NOMO-1 (cell line): ENCODE measurements at regions not wholly inside any gene's neighbourhood (a gene's known extent, or its start where the extent isn't known, plus 50 kb on each side); places are given as distances from the start of the nearest gene placed in this dataset.

Experiments used
- DNase-seq, 2 experiments: peaks; one replicate each; lab custom pipeline; 2025; ENCODE audit not compliant: unreplicated experiment in 2 of 2; lab: John Stamatoyannopoulos, UW

DNA sequence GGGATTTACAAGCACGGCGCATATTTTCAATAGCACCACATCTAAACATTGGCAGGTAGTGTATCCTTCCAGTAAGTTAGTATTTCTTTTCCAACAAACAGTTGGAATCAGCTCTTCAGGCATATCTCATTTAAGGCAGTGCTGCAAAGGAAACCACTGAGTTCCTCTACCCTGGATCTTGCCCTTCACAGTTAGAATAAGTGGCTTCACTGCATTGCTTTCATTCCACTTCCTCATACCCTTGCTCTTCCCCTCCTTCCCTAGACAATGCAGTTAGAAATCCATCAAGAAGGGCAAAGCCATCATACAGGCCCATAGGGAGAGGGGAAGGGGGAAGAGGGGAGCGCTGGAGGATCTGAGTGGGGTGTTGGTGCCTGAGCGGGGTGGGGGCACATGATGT is 173.7 kb downstream of the FBXO15 start:
- no peak for DNase-seq

DNA sequence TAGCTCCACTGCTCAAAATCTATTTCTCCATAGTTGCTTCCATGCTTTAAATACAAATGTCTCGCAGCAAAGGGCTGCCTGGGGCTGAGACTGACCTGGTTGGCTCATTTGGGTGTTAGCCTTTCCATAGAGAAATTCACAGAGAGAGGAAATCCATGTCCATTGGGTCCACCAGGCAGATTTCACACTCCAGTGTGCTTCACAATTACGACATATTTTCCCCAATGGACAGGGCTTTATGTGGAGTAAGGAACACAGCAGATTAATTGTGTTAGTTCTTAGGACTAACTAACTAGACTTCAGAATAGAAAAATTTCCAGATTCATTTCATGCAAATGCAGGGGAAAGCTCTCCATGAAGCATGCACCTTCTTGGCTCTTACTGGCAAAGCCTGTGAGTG is 180.7 kb downstream of the FBXO15 start:
- DNase-seq = no peak

DNA sequence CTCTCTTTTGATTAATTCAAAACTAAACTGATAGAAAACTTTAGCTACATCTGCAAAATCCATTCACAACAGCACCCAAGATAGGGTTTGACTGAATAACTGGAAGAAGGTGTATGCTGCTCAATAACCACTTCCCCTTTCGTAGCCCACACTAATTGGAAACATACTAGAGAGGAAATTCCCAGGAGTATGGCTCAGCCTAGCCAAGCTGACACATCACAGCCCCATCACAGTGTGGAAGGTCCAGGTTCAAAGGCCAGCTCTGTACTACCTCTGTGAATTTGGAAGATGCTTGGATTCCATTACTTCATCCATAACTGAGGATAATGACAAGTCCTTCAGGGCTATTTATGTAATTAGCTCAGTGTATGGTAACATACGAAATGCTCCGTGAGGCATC is 185.4 kb downstream of the FBXO15 start:
- no peak for DNase-seq

DNA sequence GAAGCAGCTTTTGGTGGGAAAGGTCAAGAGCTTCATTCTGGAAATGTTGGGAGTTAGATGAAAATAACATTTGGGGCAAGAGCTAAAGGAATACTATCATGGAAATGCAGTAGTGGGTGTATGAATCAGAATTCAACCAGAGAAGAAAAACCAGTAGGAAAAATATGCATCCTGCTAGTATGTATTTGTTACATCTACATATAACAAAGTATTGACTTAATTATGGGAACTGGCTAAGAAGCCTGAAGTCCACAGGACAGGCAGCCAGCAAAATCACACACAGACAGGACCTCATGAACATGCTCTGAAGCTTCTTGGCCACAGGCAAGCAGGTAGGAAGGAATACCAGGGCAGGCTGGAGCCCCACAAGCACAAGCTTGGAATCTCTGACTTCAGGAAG is 185.8 kb downstream of the FBXO15 start:
- DNase-seq = no peak

DNA sequence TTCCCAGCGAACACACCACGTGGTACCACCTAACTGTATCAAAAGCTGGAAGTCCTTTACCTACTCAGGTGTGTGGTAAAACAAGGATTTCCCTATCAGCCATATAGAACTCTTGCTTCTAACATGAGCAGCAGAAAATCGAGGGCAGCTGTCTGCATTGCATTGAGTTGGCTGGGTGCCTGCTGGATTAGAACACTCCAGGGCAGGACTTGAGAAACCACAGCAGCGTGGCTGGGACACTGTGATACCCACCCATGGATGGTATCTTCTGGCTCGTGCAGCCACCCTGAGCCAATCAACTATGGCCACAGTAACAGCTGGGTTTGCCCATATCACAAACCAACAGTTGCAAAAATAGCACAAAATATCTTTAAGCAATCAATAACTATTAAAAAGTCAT is 188.3 kb downstream of the FBXO15 start:
- no peak for DNase-seq

DNA sequence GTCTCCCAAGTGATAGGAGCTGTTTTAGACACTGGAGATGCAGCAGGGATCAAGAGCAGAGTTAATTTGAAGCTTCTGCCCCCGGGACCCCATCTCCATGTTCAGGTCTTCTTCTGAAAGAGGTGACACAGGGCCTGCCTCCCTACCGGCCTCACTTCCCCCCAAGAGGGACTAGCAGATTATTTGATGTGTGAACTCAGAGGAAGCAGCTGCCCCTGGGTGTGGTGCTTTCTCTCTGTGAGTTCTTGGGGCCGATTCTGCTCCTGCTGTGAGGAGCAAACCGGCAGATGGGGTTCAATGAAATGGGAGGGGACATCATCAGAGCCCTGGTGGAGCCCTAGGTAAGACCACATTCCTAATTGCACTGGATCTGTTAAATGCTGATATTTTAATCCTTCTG is 193.4 kb downstream of the FBXO15 start:
- no peak for DNase-seq

DNA sequence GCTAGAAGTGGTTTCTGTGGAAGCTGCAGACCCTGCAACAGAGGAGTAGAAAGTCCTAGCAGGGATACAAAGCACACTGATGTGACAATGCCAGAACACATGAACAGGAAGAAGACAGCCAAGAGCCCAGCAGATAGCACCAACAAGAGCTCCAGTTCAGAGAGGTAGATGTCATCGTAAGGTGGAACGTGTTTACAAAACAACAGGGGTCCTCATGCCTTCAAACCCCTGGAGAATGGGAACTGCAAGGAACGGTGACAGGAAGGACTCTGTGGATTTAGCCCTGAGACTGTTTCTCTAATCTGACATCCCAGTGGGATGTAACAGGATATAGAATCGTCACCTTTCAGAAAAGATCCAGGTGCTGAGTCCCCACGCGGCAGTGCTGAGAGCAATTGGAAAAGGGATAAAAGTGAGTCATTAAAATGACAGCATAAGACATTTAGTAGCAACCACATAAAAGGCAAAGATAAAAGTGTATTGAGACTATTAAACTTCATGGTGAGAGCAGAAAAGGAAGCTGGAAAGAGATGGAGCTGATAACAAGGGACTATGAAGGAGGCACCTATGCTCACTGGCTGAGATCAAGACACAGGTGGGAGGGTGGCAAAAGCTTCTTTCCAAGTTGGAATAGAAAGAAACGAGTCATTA is 195.2 kb downstream of the FBXO15 start:
- no peak for DNase-seq

DNA sequence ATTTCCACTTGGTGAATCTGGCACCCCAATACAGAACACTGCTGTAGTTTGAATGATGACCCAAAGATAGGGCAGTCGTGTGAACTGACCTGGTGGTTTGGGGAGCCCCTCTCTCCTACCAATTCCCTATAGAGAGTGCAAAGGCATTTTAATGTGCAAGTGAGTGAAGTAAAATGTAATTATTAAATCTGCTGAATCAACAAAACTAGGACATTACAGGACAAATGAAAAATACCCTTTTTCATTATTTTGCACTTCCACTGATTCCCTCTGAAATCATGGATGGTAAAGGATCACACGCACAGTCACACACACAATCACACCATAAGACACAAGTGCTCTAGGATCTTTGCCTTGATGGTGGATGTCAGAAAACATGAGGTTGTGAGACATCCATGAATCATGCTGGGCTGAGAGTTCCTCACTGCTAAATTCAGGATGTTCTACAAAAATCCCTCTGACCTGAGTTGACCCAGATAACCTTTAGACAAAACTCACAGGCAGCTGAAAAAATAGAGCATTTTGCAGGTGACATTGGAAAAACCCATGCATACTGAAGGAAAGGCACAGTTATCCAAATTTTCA is 197.4 kb downstream of the FBXO15 start:
- no peak for DNase-seq

DNA sequence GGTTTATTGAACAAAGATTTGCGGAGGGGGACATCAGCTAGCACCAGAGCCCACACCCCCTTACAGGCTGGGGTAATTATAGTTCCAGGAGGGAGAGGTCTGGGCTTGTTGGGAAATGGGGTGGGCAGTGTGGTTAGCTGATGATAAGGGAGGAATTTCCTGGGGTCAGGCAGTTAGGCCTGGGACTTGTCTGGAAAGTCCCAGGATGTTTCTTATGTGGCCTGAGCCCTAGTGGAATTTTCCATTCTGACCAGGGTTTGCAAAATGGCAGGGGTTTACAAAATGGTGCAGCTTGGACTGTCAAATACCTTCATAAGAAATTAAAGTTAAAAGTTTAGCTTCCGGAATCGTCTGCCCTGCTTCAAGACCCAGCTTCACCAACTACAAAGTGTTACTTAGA is 199.1 kb downstream of the FBXO15 start:
- DNase-seq = no peak

DNA sequence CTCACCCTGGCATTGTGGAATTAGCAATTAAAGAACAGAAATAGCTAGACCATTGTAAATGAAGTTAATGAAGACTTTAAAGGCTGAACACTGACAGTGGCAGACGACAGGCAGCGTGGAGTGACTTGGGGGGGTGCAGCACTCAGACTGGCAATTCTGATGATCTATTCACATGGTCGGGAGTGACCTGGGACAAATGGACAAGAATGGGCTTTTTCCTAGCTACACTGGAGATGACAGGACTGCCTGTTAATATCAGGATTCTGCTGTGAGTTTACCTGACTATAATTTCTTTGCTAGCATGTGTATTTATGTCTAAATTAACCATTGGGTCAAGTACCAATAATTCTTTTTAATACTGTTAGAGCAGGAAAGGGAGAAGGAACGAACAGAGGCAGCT is 199.6 kb downstream of the FBXO15 start:
- DNase-seq = no peak

DNA sequence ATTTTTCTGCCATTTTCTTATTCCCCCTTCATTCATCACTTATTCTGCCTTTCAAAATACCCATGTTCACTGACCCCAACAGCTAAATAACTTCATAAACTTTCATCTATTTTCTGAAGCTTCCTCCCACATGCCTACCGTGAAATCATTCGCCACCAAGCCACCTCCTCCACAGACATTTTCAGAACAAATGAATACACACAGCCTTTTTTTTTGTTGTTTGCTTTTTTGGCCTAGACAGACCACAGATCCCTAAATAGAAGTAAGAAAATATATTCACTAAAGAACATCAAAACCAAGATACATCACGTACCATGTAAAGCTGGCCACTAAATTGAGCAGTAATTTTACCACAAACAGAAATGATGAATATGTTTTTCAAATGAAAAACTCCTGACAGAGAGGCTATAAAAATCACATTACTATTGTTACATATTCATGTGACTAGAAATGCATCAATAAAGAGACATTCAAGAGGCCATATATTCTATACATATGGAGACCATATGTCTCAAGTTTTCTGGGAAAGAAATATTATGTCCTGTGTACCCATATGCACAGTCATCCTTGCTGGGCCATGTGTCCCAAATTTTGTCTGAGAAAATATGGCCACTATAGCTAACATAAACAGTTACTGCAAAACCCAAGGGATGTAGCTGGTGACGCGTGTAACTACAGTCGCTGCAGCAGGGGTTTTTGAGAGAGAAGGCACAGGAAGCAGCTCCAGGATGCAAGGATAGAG is 200.3 kb downstream of the FBXO15 start:
- no peak for DNase-seq

DNA sequence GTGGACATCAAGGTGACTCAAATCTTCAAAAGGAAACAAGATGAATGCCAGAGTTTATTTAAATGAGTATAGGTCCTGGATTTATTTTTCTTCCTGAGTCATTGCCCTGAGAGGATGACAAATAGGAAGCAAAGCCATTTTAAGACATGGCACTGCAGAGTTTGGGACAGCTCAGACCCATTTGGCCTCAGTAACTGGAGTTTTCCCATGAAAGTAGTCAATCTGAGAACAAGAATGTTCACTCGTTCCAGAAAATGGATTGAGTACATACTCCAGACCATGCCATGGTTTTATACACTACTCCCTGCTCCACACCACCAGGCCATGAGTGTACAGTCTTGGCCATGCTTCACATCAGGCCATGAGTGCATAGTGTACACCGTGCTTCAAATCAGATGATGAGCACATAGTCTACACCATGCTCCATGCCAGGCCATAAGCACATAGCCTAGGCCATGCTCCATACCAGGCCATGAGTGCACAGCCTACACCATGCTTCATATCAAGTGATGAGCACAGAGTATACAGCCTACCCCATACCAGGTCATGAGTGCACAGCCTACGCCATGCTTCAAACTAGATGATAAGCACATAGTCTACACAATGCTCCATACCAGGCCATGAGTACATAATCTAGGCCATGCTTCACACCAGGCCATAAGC is 202.4 kb downstream of the FBXO15 start:
- DNase-seq = no peak

DNA sequence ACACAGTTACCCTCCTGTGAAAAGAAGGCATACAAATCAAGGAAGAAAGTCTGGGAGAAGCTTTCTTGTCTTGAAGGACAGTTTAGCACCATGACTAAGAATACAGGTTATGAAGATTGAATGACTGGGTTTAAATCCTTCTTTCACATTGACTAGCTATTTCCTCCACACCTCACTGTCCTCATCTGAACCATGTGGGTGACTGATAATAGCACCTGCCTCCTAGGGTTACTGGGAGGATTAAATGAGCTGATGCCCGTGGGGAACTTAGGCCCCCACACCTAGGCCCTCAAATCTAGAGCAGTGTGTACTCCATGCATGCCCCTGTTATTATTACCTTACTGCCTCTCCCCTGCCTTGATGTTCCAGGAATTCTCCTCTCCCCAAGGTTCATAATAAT is 202.9 kb downstream of the FBXO15 start:
- no peak for DNase-seq

DNA sequence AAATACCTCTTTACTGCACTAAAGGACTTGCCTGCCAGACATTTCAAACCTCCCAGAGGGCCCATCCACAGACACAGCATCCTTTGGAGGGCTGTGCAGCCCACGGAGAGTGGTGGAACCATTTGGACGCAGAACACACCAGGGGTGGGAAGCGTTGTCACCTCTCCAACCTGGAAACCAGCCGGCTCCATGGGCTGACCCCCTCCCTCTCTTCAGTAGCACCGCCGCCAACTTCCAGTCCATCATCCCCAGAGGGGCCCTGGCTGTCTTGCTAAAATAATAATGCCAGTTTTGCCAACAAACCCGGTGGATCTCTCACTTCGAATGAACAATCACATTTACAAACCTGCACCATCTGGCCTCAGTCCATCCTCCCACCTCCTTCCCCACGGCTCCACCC is 203.9 kb downstream of the FBXO15 start:
- DNase-seq = no peak

DNA sequence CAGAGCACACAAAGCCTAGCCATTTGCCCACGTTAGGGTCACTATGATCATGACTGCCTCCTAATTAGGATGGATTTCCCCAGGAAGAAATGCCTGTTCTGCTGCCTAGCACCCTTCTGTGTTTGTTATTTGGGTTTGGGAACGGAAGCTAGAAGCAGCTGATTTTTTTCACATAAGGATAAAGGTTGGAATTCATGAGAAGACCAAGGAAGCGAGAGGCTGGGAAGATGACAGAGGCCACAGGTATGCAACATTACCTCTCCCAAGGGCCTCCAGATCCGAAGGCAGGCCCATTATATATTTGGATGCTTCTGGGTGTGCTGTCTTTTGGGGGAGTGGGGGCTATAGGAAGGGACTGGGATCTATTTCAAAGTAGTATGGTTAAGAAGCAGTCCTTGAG is 204.7 kb downstream of the FBXO15 start:
- DNase-seq = no peak

DNA sequence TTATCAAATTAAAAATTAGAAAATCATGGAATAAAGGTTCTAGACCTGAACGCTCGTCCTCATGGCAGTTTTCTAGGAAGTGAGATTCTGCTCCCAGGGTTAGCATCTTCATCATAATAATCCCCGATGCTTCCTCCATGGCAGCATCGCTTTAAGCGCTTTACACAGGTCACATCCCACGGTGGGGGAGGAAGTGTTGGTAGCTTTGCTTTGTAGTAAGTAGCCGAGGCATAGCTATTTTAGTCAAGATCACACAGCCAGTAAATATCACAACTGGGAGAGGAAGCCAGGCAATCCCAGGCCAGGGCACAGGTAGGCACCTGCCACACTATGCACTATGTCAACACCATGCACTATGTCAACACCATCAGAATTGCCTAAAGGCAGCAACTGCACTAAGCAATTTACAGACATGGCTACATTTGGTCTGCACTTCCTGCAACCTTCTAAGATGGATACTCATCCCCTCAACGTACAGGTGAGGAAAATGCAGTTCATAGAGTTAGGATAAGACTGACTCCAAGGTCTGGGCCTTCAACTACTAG is 205.5 kb downstream of the FBXO15 start:
- no peak for DNase-seq

DNA sequence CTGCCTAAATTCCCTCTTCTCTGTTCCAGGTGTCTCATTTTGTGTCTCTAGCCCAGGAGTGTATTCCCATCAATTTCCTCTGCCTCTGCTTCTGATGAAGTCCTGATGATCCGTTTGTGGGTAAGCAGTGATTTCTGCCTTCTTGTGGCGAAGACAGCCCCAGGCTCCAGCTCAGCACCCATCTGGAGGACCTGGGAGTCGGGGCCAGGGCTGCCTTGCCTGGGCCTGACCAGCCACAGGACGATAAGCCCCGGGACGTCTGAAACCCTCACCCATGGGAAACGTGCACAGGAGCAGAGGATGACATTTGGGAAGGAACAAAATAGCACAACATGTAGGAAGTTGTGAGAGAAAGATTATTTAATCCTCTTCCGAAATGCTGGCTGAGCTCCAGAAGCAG is 206.9 kb downstream of the FBXO15 start:
- DNase-seq = no peak

DNA sequence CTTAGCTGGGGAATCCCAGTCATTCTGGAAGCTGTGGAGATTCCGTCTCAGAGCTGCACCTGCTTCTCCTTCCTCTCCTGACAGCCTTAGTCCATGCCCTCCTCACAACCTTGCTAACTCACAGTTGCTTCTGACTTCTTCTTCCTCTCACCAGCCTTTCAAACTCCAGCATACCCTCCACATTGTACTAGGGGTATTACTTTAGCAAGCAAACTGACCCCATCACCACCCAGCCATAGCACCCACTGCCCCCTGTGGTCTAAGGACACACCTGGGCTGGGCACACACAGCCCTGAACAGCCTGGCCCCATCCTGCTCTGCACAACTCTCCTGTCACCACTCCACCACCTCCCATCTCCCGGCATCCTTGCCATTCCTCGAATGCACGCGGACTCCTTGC is 208.2 kb downstream of the FBXO15 start:
- no peak for DNase-seq

DNA sequence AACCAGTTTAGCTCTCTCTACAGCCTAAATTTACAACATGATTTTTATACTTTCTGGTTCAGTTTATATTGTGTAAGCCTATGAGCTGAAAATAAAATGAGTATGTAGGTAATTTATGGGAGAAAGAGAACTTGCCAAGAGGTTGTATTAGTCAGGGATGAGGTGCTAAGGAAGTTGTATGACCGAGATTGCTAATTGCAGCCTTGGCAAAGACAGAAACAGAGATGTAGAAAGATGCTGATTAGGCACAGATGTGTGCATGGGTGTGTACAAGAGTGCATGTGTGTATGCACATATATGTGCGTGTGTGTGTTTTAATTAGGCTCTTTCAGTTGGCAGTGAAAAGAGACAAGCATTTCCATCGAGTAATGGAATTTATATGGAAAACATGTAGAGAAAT is 213.9 kb downstream of the FBXO15 start:
- no peak for DNase-seq

DNA sequence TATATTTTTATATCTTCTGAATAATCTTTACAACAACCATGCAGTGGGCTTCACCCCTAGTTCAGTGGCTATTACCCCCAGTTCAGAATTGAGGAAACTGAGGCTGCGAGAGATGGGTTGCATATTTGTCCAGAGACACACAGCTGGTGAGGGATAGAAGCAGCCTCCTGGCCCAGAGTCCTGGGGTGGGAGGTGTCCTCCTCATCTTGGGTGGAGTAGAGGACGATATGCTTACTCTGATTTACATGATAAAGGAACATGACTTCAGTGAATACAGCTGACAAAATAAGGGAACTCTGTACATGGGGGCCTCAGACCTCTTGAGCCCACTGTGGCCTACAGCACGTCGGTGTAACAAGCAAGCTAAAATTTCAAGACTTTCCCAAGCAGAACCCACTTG is 214.7 kb downstream of the FBXO15 start:
- no peak for DNase-seq

DNA sequence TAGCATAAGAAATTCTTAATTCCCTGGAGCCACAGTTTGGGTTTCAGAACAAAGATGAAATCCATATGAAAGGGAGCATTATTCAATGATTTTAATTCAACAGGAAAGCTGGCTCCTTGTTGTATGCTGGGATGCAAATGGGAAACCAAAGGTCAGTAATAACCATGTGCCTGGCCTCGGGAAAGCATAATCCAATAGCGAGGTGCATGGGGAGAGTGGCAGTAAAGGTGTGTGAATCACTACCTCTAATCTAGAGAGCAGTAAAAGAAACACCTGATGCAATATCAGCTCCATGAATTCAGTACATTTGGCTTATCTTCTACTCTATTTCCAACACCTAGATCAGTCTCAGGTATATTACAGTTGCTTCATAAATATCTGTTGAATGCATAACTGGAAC is 220.1 kb downstream of the FBXO15 start:
- DNase-seq = no peak

DNA sequence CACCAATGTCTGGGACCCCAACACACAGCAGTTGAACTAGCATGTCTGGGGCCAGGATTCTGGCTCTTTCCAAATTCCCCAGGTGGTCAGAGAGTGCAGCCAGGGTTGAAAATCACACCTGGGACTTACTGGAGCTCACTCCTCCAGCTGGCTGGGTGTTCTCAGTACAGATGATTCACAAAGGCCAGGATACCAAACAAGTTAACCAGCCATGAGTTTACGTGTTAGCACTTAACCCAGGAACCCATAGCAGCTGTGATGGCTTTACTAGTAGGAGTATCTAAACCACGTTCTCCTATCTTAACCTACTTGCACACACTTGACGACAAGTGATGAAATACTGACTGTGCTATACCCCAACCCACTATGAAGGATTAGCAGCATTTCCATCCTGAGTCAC is 222.8 kb downstream of the FBXO15 start:
- no peak for DNase-seq
